A673 (cell line): ENCODE measurements at regions not wholly inside any gene's neighbourhood (a gene's known extent, or its start where the extent isn't known, plus 50 kb on each side); places are given as distances from the start of the nearest gene placed in this dataset.

Source experiments
- EZH2 ChIP-seq: fragments of 200-600 bp; sonication (generic); IDR thresholded peaks from 2 replicates; pipeline ENCODE4 v1.6.1; 2017; ENCODE audit warnings: borderline replicate concordance, low read depth, mild to moderate bottlenecking, mixed read lengths, antibody characterized with exemption, low read length; ENCODE audit not compliant: poor library complexity, severe bottlenecking
- TF ChIP-seq, protein P1 (sequence below): fragments of 300-800, 200-600 bp; sonication (generic); conservative IDR thresholded peaks from 2 replicates; pipeline ENCODE4 v1.5.1; 2017; ENCODE audit warnings: low read depth, mild to moderate bottlenecking, antibody characterized with exemption, low read length, moderate library complexity, mixed read lengths

DNA sequence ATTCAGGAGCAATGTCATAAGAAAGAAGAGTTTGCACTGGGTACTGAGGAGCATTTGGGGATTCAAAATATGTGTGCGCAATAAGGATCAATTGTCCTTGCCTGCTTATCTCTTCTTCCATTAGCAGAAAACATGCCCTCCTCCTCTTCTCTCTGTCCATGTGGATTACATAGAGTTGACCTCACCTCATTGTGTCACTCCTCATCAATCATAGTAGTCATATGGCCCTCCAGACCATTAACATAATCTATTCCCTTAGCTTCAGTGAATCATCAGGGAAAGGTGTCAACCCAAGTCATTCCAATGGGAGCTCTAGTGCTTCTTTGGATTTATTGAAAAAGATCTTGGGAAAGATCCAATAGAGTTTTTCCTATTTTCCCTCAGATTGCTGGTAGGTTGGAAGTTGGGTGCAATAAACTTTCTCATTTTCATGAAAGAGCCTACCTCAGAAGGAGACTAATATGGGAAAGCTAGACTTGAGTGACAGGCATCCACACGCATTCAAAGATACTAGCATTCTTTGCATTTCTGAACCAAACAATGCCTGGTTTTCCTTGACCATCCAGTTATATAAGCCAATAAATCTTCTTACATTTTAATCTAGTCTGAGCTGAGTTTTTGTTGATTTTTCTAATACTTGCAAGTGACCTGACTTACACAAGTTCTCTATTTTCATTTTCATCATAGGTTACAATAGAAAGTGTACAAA is 71.5 kb upstream of the FAM13C start:
- TF ChIP-seq, protein P1, sequence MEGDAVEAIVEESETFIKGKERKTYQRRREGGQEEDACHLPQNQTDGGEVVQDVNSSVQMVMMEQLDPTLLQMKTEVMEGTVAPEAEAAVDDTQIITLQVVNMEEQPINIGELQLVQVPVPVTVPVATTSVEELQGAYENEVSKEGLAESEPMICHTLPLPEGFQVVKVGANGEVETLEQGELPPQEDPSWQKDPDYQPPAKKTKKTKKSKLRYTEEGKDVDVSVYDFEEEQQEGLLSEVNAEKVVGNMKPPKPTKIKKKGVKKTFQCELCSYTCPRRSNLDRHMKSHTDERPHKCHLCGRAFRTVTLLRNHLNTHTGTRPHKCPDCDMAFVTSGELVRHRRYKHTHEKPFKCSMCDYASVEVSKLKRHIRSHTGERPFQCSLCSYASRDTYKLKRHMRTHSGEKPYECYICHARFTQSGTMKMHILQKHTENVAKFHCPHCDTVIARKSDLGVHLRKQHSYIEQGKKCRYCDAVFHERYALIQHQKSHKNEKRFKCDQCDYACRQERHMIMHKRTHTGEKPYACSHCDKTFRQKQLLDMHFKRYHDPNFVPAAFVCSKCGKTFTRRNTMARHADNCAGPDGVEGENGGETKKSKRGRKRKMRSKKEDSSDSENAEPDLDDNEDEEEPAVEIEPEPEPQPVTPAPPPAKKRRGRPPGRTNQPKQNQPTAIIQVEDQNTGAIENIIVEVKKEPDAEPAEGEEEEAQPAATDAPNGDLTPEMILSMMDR = no peak
- TF ChIP-seq EZH2 = no peak
